Ureter (tissue), 1 donor: ENCODE measurements at regions not wholly inside any gene's neighbourhood (a gene's known extent, or its start where the extent isn't known, plus 50 kb on each side); places are given as distances from the start of the nearest gene placed in this dataset.

Source experiments
- DNase-seq: peaks from one replicate; pipeline ENCODE4 v3.0.0-alpha.2; 2020; ENCODE audit warnings: low spot score
- donor health status: DM: yes; HTN: yes; CAD: no.

GRCh38 chr18:8969639-8970390 lies 132.7 kb upstream of the NDUFV2 start:
- DNase-seq, result no peak

GRCh38 chr18:8970843-8971242 lies 131.7 kb upstream of the NDUFV2 start:
- DNase-seq, result no peak

GRCh38 chr18:8972116-8972515 lies 130.4 kb upstream of the NDUFV2 start:
- no peak for DNase-seq

- DNase-seq, result no peak
Observed at GRCh38 chr18:8974279-8974678, 128.2 kb upstream of the NDUFV2 start.

GRCh38 chr18:8974696-8975095 lies 127.8 kb upstream of the NDUFV2 start:
- DNase-seq, result no peak

GRCh38 chr18:8975624-8976023 lies 126.9 kb upstream of the NDUFV2 start:
- no peak for DNase-seq

- no peak for DNase-seq
Observed at GRCh38 chr18:8976606-8977005, 125.9 kb upstream of the NDUFV2 start.

- DNase-seq, result no peak
Observed at GRCh38 chr18:8977166-8977565, 125.3 kb upstream of the NDUFV2 start.

GRCh38 chr18:8977701-8978100 lies 124.8 kb upstream of the NDUFV2 start:
- DNase-seq, result no peak

- no peak for DNase-seq
Observed at GRCh38 chr18:8978394-8978793, 124.1 kb upstream of the NDUFV2 start.

- DNase-seq, result no peak
Observed at GRCh38 chr18:8979258-8979988, 123.1 kb upstream of the NDUFV2 start.

GRCh38 chr18:8980496-8980895 lies 122.0 kb upstream of the NDUFV2 start:
- DNase-seq, result no peak

- no peak for DNase-seq
Observed at GRCh38 chr18:8980918-8981317, 121.6 kb upstream of the NDUFV2 start.

- peak; percentile 54 for DNase-seq
Observed at GRCh38 chr18:8982416-8983183, 119.9 kb upstream of the NDUFV2 start.

GRCh38 chr18:8983195-8983594 lies 119.3 kb upstream of the NDUFV2 start:
- DNase-seq, result no peak

- no peak for DNase-seq
Observed at GRCh38 chr18:8984131-8984721, 118.3 kb upstream of the NDUFV2 start.

- no peak for DNase-seq
Observed at GRCh38 chr18:8987241-8987640, 115.3 kb upstream of the NDUFV2 start.

GRCh38 chr18:8988260-8988871 lies 114.1 kb upstream of the NDUFV2 start:
- peak; percentile 63 for DNase-seq

GRCh38 chr18:8989017-8989416 lies 113.5 kb upstream of the NDUFV2 start:
- DNase-seq, result no peak

- DNase-seq, result no peak
Observed at GRCh38 chr18:8989855-8990254, 112.6 kb upstream of the NDUFV2 start.

- no peak for DNase-seq
Observed at GRCh38 chr18:8990276-8991031, 112.0 kb upstream of the NDUFV2 start.
